C4-2B (cell line): ENCODE measurements at regions not wholly inside any gene's neighbourhood (a gene's known extent, or its start where the extent isn't known, plus 50 kb on each side); places are given as distances from the start of the nearest gene placed in this dataset.

Experiments
- CTCF ChIP-seq: fragments of 450-650 bp; conservative IDR thresholded peaks from 2 replicates; pipeline ENCODE4 v1.5.1; 2017; ENCODE audit warnings: mild to moderate bottlenecking
- ZFX ChIP-seq: fragments of 450-650 bp; IDR thresholded peaks from 2 replicates; pipeline ENCODE4 v1.6.1; 2017

GRCh38 chr5:4636378-4636777 lies 503.8 kb upstream of the ADAMTS16 start:
- TF ChIP-seq CTCF (no peak), ZFX (no peak)
